Right ventricle myocardium superior (tissue), 1 donor: ENCODE measurements at regions not wholly inside any gene's neighbourhood (a gene's known extent, or its start where the extent isn't known, plus 50 kb on each side); places are given as distances from the start of the nearest gene placed in this dataset.

Experiments used
- ATAC-seq: fragments of 200-7000 bp; cut with Tn5 transposase; one replicate; pipeline ENCODE4 v1.9.1; 2020; ENCODE audit warnings: mild to moderate bottlenecking; ENCODE audit not compliant: poor library complexity
- DNase-seq: peaks from one replicate; pipeline ENCODE4 v3.0.0-alpha.2; 2020
- intact Hi-C: fragments of 100-400 bp; cut with DNase I; formaldehyde crosslinking; loops from one replicate; pipeline ENCODE4 v1.11.2; 2022
- donor health status: DM: no; HTN: yes; CAD: no; lungs with severe emphysema.

- ATAC-seq (no peak), DNase-seq (no peak)
- intact Hi-C loops: no loop called here
Measured at GRCh38 chr11:8790968-8791367, 108.4 kb downstream of the RPL27A start.

DNA sequence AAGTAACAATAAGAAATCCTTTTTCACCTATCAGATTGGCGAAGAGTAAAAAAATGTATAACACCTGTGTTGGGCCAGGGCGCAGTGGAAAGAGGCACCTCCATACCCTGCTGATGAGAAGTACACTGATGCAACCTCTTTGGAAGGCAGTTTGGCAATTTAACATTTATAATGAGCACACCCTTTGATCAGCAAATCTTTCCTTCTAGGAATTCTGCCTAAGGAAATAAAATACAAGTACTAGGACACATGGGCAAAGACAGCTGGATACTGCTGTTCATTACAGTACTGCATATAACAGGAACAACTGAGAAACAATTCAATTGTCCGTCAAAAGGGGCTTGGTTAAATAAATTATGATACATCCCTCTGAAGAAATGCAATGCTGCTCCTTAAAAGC lies 110.1 kb downstream of the RPL27A start:
- intact Hi-C loops: no loop called here

GRCh38 chr11:8793114-8793777 lies 110.7 kb downstream of the RPL27A start:
- DNase-seq (no peak), ATAC-seq (no peak)
- intact Hi-C loops: no loop called here

More for the DNA sequence above, 110.1 kb downstream of the RPL27A start:
- DNase-seq (no peak), ATAC-seq (no peak)

- DNase-seq: no peak
- ATAC-seq: peak; percentile 8
- intact Hi-C loops: no loop called here
Measured at GRCh38 chr11:8794126-8794525, 111.5 kb downstream of the RPL27A start.

DNA sequence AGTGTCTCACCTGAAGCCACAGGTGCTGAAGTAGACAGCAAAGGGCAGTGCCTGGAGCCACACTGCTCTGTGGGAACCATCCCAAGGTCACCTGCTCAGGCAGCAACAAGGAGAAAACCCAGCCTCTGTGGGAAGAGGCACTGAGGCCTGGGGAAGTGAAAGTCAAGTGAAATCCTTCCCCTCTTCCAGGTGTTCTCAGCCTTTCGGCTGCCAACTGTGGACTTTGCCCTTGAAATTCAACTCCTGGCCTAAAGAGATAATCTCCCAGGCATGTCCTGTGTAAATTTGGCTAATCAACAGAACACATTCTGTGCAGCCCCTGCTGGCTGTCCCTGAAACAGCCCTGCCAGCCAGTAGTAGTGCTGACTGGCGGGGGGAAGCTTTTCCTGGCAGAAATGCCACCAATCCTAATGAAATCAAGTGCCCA lies 112.1 kb downstream of the RPL27A start:
- ATAC-seq (peak; percentile 86), DNase-seq (no peak)
- intact Hi-C loops: loop anchor here (5.0 kb wide), 1 partner anchor 67 kb away; no protein-coding TSS in a partner anchor

GRCh38 chr11:8796941-8797340 lies 114.0 kb upstream of the AKIP1 start:
- intact Hi-C loops: loop anchor here (5.0 kb wide), 1 partner anchor 70 kb away; no protein-coding TSS in a partner anchor
- DNase-seq (no peak), ATAC-seq (no peak)

DNA sequence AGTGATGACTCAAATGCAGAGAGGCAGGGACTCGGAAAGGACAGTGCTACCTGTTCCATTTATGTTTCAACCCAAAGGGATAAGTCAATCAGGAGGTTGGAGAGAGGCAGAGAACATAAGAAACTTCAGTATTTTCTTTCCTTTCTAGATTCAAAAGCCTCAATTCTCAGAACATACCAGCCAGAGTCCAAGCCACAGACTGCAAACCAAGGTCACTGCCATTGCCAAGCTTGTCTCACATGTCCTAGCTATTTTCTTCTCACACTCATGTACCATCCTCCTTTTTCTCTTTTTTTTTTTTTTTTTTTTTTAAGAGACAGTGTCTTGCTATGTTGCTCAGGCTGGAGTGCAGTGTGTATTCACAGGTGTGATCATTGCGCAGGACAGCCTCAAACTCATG lies 111.7 kb upstream of the AKIP1 start:
- no peak for ATAC-seq
- no peak for DNase-seq
- intact Hi-C loops: loop anchor here (5.0 kb wide), 1 partner anchor 72 kb away; no protein-coding TSS in a partner anchor

DNA sequence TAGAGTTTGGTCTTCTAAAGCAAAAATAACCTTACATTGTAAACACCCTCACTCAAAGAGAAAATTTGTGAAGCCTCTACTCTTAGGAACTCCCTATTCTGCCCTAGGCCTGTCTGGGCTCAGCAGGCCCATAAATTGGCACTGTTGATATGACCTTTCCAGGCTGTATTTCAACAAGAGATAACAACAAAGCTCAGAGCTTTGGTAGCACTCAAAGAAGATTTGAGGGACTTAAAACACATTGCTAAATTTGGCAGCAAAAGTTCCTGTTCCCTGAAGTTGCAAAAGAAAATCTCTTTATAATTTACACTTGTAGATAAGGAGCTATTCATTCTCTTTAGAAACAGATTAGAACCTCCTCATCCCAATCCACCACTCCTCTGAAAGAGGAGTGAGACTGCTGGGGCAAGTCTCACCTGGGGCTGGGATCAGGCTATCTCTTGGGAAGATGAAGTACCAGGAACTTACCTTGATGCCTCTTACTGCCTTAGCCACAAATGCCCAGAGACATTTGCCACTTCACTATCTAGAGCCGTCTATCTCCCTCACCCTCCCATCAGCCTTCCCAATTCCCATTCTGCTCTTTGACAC lies 110.4 kb upstream of the AKIP1 start:
- intact Hi-C loops: no loop called here
- DNase-seq (no peak), ATAC-seq (peak; percentile 39)

- intact Hi-C loops: no loop called here
- ATAC-seq (no peak), DNase-seq (no peak)
Measured at GRCh38 chr11:8801121-8801520, 109.9 kb upstream of the AKIP1 start.

DNA sequence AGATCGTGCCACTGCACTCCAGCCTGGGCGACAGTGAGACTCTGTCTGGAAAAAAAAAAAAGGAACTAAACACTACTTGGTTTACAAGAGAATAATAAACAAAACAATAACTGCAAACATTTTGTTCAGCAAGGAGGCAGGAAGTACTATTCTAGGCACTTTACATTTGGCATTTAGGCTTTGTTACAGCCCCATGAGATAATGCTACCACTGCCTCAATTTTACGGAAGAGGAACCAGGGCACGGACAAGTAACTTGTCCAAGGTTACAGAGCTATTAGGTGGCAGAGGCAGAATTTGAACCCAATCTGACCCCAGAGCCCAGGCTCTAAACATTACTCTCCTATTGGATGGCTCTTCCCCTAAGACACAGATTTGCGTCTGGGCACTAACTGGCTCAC lies 108.7 kb upstream of the AKIP1 start:
- no peak for DNase-seq
- ATAC-seq: no peak
- intact Hi-C loops: no loop called here

DNA sequence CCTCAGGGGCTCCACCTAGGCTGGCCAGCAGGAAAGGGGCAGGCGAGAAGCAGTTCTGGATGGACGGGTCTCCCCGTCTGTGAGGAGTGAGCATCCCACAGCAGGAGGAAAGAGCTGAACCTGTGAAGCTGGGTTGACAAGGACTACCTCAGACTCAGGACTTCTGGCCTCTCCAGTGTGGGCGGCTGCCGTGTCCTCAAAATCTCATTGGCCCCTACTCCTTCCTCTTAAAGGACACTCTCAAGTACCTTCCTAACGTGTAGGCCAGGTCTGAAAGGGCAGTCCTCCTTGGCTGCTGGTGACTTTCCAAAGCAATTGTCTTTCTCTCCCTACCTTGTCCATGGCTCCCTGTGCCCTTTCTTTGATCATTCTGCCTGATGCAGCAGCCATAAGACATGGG lies 107.0 kb upstream of the AKIP1 start:
- ATAC-seq (peak; percentile 24), DNase-seq (no peak)
- intact Hi-C loops: no loop called here

GRCh38 chr11:8805296-8805695 lies 105.7 kb upstream of the AKIP1 start:
- ATAC-seq (no peak), DNase-seq (no peak)
- intact Hi-C loops: loop anchor here (5.0 kb wide), 1 partner anchor 98 kb away; no protein-coding TSS in a partner anchor

DNA sequence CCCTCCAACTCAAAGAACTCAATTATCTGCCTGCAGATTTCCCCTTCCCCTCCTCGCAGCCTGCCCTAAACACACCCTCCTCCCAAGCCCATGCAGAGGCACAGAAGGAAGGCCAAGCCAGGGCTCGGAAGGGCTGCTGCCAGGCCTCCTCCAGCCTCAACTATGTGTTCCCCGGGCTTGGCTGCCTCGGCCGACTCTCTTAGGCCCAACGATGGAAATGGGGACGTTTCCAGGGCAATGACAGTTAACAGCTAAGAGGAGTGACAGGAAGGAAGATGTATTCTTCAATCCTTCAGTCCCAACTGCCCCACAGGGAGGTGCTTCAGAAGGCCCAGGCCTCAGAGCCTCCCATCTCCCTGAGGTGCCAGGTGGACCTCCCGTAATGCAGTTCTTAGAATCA lies 104.0 kb upstream of the AKIP1 start:
- ATAC-seq (no peak), DNase-seq (peak; percentile 56)
- intact Hi-C loops: loop anchor here (5.0 kb wide), 1 partner anchor 100 kb away; no protein-coding TSS in a partner anchor

DNA sequence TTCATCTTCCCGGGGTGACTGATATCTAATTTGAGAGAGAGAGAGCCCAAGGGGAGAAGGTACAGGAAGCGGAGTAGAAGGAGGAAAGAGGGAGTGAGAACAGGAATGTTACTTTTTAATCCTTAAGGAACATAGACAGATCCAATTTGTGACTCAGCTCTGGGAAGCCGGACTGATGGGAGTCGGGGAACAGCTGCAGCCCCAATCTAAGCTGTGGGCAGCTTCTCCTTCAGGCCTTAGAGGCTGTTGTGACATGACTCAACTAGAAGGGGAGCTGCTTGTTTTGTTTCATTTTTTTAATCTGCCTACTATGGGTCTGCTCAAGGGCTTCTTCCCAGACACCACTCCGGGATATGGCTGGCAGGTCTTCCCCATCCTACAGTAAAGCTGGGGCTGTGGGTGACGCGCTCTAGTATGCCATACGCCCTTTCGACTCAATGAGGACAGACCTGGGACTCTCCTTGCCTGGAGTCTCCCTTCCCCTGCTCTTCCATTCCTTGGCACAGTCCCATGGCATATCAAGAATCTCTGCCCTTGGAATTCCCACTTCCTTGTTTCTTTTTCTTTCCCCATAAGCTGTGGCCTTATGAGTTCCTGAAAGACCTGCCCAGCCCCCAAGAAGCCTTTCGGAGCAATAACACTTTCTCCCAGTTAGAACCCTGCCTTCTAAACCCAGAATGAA lies 103.3 kb upstream of the AKIP1 start:
- ATAC-seq: peak; percentile 30
- intact Hi-C loops: loop anchor here (5.0 kb wide), 1 partner anchor 100 kb away; no protein-coding TSS in a partner anchor
- peak; percentile 51 for DNase-seq

DNA sequence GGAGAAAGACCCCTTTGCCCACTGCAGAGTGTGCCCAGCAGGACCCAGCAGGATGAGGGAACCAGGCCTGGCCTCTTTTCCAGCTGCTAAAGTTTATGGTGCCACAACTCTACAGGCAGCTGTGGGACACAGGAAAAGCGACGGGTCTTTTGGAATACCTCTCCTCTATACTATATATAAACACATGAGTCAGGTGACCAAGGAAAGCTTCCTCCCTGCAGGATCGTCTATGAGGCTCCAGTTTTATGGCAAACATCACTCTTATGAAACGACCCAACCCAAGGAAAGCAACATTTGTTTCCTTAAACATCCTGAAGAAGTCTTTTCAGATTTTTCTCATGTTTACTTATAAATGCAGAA lies 102.8 kb upstream of the AKIP1 start:
- intact Hi-C loops: loop anchor here (5.0 kb wide), 1 partner anchor 101 kb away; no protein-coding TSS in a partner anchor

GRCh38 chr11:8809241-8809938 lies 101.6 kb upstream of the AKIP1 start:
- intact Hi-C loops: loop anchor here (5.0 kb wide), 1 partner anchor 102 kb away; no protein-coding TSS in a partner anchor
- DNase-seq (no peak), ATAC-seq (no peak)

More for the DNA sequence above, 102.8 kb upstream of the AKIP1 start:
- ATAC-seq (no peak), DNase-seq (no peak)

DNA sequence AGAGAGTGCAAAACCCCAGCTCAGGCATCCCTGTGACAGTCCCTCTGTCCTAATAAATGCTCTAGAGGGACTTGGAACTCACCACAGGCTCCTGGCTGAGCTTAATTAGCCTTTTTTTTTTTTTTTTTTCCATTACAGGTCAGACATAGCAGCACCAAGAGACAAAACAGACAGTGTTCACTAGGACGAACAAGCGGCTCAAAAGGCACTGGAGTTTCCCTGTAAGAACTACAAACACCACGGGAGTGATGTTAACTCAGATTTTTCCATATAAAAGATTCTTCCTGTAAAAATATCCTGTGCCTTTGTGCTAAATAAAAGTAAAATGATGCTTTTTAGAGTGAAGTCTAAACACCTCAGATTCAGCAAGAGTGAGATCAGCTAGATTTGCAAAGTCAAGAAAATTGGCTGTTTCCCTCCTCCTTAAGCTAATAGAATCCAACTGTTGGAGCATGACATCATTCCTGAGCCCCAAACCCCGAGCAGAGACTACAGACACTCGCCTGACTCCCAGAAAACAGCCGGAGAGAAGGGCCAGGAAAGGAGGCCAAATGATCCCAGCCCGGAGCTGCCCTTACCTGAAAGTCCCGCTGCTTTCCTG lies 101.0 kb upstream of the AKIP1 start:
- ATAC-seq (peak; percentile 17), DNase-seq (no peak)
- intact Hi-C loops: loop anchor here (5.0 to 10.0 kb wide), 3 partner anchors 103 to 155 kb away; partner anchors contain the start of gene TMEM9B

GRCh38 chr11:8810540-8811301 lies 100.3 kb upstream of the AKIP1 start:
- intact Hi-C loops: loop anchor here (5.0 to 10.0 kb wide), 2 partner anchors 123 to 154 kb away; partner anchors contain the start of gene TMEM9B
- ATAC-seq (peak; percentile 86), DNase-seq (peak; percentile 90)
